GM21825 (cell line): ENCODE measurements at regions not wholly inside any gene's neighbourhood (a gene's known extent, or its start where the extent isn't known, plus 50 kb on each side); places are given as distances from the start of the nearest gene placed in this dataset.
"Not testable (repeated sequence)": the region's sequence is repeated elsewhere in the genome, so short reads cannot be mapped to it uniquely, and the experiment has no call there.

Source experiments
- ATAC-seq: cut with Tn5 transposase; IDR thresholded peaks from one replicate; pipeline ENCODE4 v1.9.1; 2021; ENCODE audit warnings: mild to moderate bottlenecking, moderate library complexity; ENCODE audit not compliant: unreplicated experiment

DNA sequence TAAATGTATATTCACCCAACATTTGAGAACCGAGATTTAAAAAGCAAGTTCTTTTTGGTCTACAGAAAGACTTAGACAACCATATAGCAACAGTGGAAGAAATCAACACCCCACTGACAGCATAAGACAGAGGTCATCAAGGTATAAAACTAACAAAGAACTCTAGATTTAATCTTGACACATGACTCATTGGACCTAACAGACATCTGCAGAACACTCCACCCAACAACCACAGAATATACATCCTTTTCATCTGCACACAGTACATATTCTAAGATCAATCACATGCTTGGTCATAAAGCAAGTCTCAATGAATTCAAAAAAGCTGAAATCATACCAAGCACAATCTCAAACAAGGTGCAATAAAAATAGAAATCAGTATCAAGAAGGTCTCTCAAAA, 65.8 kb downstream of the SPIN4 start:
- ATAC-seq: no peak

DNA sequence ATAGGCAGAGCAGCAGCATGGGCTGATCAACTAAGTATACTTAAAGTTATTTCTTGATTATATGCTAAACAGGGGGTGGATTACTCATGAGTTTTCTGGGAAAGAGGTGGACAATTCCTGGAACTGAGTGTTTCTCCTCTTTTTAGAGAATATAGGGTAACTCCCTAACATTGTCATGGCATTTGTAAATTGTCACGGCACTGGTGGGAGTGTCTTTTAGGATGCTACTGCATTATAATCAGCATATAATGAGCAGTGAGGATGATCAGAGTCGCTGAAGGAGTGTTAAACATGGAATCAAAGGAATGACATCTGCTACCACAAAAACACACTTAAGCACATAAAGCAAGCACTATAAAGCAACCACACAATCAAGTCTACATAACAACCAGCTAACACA, 66.5 kb downstream of the SPIN4 start:
- ATAC-seq: no peak

DNA sequence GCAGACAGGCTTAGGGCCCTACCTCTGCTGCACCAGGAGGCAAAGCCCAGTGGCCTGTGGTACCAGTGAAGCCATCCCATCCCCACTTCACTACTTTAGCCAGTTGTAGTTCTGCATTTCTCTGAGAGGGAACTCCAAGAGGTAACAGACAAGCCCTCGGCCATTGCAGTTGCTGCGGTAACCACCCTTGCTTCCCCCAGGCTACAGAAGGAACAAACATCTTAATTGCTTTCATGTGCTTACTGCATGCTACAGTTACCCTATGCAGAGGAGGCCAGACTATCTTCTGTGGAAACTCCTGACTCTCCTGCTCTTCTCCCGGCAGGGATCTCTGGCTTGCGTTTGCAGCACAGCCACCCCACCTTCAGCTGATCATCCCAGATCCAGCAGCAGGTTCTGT, 67.8 kb downstream of the SPIN4 start:
- no peak for ATAC-seq

DNA sequence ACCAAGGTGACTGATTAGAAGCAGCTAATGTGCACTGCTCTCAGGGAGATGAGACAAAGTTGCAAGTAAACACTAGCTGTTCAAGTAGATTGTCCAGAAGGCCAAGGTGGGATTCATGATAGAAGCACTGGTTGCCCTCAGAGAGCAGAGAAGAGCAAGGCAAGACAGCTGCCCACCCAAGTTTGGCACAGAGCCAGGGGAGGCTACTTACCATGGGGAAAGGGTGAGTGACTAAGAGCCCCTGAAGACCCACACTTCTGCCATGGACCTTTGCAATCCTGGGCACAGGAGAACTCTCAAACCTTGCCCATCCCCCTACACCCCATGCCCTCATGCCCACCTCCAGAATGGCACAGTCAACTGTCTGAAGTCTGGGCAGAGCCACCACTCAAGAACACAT, 68.3 kb downstream of the SPIN4 start:
- no peak for ATAC-seq

DNA sequence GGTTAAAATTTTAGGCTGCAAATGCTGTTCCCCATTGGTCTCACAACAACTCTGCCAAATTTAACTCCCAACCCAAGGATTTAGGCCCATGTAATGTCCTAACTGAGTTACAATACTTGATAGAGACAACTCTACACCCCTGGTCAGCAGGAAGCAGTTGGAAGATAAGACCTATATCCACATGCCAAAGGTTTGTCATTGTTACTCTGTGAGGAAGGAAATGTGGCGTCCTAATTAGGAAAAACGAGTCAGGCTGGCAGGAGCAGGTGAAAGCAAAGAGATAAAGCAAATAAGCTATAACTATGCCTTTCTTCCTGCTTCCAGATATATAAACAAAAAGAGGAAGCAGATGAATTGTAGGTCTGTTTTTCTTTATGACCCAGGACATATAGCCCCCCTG, 69.1 kb downstream of the SPIN4 start:
- no peak for ATAC-seq

DNA sequence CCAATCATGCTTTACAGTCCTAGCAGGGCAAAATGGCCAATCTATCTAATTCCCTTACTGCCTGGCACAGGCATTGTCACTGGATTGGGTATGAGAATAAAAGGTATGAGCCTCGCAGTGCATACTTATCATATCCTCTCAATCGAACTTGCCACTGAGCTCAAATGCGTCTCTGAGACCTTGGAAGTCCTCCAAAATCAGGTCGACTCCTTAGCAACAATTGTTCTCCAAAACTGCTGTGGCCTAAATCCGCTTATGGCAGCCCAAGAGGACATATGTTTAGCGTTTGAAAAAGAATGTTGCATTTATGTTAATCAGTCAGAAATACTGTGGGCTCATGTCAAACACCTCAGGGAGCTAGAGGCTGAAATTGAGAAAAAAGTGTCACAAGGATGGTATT, 69.7 kb downstream of the SPIN4 start:
- no peak for ATAC-seq

DNA sequence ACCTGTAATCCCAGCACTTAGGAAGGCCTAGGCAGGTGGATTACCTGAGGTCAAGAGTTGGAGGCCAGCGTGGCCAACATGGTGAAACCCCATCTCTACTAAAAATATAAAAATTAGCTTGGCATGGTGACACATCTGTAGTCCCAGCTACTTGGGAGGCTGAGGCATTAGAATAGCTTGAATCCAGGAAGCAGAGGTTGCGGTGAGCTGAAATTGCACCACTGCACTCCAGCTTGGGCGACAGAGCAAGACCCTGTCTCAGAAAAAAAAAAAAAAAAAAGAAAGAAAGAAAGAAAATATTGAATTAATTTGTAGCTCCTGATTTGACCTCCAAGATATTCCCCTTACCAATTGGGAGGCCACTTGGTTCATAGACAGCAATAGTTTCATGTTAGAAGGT, 73.7 kb downstream of the SPIN4 start:
- ATAC-seq: not testable (repeated sequence)

DNA sequence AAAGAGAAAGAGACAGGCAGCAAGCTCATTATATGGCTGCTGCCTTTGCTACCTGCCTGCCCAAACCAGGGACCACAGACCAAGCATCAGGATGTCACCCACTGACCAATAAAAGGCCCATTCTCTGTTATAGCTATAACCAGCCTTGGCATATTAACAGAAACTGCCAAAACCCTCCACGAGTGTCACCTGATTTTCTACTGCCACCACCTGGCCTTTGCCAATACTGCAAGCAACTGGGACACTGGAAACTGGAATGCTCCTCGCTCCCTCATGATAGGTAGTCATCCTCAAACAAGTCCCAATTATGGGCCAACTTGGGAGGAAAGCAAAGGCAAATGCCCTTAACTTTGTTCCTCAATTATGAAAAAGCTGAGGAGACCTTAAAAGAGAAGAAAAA, 76.0 kb downstream of the SPIN4 start:
- no peak for ATAC-seq

DNA sequence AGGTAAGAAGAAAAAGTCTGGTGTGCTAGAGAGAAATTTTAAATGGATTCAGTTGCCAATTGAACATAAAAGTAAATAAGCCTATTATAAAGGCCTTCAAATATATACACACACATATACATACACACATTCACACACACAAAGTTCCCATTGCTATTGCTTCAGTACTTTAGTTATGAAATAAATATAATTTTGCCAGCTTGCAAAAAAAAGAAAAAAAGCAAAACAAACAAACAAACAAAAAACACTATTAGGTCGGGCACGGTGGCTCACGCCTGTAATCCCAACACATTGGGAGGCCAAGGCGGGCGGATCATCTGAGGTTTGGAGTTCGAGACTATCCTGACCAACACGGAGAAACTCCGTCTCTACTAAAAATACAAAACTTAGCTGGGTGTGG, 80.3 kb downstream of the SPIN4 start:
- ATAC-seq: no peak

DNA sequence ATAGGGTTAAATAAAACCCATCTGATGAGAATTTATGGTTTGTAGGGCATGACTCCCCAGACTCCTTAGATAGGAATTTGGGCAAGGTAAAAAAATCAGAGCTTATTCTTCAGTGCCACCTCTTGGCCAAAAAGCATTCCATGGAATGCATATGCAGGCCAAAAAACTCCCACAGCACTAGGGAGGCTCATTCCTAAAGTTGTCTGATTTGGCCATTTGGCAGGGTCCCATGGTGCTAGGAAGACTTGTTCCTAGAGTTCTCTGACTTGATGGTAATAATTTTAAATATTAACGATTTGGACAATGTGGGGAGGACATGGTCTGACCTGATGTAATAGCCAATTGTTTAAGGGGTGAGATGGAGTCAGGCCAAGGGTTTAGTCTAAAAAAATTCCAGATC, 93.0 kb downstream of the SPIN4 start:
- no peak for ATAC-seq

DNA sequence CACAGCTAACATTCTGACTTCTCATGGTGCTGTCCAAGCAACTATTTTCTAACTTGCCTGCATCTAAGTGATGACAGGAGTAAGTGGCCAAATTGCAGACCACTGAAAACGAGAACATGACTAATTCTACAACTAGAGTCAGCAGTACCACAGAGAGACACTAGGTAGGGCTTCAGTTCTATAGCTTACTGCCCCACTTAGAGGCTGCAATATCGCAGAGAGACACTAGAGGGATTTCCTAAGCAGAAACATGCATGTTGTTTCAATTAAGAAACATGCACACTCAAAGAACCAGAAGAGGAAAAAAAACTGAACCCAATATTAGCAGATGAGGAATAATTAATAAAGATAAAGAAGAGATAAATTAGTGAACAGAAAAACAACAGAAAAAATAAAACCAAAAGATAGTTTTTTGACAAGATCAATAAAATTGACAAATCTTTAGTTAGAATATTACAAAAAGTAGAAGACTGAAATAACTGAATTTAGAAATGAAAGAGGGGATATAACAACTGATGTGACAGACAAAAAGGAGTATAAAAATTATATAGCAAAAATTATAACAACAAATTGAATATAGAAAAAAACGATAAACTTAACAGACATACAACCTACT, 100.8 kb downstream of the SPIN4 start:
- ATAC-seq: peak; percentile 100

DNA sequence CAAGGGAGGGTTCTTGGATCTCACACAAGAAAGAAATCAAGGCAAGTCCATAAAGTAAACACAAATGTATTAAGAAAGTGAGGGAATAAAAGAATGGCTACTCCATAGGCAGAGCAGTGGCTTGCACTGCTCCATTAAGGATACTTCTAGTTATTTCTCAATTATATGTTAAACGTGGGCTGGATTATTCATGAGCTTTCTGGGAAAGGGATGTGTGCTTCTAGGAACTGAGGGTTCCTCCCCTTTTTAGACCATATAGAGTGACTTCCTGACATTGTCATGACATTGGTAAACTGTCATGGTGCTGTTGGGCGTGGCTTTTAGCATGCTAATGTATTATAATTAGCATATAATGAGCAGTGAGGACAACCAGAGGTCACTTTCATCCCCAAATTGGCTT, 108.4 kb downstream of the SPIN4 start:
- not testable (repeated sequence) for ATAC-seq

DNA sequence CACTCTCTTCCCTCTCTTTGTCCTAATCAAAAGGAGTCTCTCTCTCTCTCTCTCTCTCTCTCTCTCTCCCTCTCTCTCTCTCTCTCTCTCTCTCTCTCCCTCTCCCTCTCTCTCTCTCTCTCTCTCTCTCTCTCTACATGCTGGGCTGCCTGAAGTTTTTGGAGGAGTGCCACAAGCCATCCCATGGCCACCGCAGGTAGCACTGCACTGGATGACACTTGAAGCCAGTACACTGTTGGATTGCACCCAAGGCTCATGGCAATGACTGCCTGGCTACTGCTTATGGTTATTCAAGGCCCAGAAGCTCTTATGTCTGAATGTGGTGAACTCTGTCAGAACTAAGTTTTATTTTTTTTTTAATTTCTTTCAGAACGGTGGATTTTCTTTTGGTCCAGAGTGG, 115.2 kb downstream of the SPIN4 start:
- ATAC-seq: not testable (repeated sequence)

DNA sequence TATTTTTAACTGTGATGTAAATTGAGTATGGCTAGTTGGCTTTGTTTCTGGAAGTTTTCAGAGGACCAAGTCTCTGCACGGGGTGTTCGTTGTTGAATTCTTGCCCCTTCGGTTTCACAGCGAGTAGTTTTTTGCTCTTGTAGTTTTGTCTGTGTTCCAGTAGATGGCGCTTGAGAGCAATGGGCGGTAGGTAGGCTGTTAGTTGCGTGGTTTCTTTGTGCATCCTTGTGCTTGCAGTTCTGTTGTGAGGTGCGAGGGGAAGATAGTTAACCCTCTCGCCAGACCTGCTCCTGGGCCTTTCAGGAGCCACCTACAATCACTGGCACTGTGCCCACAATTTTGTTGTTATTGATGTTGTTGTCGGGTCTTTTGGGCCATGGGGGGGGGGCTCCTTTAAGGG, 118.1 kb downstream of the SPIN4 start:
- ATAC-seq: not testable (repeated sequence)

DNA sequence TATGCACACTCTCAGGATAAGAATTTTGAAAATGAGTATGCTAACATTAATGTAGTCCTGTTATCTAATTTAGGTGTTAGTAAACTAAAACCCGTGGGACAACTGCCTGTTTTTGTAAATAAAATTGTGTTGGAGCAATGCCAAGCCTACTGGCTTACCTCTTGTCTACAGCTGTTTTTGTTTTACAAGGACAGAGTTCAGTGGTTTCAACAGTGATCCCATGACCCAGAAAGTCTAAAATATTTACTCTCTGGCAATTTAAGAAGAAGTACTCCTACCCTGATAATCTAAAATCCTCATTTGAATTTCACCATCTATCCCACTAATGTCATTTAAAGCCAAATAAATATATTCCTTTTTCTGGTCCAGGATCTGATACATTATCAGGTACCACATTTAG, 132.9 kb downstream of the SPIN4 start:
- ATAC-seq: not testable (repeated sequence)

DNA sequence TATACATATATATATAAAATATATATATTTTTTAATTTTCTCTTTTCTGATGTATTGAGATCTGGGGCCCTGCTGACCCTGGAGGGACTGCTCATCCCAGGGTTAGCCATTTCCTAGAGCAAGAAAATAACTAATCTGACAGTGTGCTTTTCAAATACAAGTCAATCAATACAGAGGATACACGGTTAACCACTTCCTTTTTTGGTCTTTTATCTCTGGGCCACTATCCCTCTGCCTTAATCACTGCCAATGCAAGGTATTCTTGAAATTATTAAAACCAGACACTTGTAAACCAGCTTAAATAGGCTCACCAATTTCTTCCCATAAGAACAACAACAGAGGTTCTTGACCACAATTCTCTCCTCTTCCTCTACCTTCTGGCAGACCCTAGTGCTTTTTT, 133.6 kb downstream of the SPIN4 start:
- ATAC-seq: not testable (repeated sequence)

DNA sequence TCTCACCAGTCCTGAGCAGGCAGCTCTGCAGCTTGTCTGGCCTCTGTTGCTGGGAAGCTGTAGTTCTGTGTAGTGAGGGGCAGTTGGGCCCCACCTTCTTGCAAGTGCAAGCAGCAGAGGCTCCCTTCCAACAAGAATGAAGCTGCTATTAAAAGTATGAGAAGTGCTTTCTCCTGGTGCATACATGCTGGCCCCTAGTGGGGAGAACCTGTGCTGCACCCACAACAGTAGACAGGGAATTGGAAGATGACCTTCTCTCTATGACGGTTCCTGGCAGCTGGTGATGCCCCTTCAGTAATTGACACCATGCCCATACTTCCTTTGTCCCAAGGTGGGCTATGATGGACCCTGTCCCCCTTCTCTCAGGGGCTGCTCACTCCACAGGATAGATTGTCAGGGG, 141.5 kb downstream of the SPIN4 start:
- not testable (repeated sequence) for ATAC-seq

DNA sequence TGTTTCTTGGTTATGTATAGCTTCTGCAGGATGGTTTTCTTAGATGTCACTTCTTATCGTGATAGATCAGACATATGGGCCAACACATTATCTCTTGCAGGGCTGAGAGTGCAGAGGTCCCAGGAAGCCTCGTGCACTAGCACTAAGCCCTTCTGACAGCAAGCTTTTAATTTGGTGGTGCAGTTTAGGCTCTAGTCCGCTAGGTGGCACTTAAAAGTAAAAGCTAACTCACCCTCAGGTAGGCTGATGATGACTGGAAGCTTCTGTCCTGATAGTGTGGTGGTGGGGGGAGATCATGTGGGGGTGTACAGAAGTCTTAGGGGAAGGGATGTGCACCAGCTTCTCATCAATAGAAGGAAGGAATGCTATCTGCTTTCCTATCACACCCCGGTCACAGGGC, 142.0 kb downstream of the SPIN4 start:
- not testable (repeated sequence) for ATAC-seq

DNA sequence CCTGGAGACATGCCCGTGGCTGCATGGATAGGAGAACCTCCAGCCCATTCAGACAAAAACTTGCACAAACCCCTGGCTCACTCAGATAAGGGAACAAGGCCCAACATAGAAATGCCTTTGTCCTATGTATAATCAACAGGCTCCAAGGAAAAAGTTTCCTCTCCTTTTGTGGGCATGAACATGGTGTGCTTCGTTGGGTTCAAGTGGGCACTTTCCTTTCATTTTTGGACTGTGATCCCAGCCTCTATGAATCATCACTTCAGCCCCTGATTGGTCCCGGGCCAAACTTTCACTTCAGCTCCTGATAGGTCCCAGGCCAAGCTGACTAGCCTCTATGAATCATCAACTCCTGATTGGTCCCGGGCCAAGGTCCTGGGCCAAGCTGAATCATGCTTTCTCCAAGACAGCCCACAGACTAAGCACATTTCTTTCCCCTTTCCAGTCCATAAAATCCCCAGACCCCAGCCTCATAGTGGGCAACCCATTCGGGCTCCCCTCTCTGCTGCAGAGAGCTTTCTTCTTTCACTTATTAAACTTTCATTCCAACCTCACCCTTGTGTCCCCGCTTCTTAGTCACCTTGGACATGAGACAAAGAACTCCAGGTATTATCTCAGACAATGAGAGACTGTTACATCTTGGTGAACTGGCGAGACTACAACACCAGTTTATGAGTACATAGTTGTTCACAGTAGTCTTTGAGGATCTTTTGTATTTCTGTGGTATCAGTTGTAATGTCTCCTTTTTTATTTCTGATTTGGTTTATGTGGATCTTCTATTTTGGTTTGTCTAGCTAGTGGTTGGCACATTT, 146.7 kb downstream of the SPIN4 start:
- not testable (repeated sequence) for ATAC-seq

DNA sequence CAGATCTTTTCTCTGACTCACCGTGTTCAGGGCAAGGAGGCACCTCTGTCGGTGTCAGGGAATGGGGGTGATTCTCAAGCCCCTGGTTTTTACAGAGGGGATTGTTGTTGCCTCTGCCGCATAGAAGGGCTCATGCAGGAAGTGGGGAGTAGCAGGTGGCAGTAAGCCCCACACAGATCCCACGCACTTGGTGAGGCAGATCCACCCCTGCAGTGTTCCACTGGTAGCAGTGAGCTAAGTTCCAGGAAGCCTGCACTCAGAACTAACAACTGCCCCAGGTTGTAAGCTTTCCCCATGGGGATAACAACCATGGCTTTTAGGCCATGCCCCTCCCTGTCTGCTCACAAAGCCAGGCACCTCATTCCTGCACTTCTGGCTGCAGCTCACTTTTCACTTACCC, 149.1 kb downstream of the SPIN4 start:
- ATAC-seq: not testable (repeated sequence)

DNA sequence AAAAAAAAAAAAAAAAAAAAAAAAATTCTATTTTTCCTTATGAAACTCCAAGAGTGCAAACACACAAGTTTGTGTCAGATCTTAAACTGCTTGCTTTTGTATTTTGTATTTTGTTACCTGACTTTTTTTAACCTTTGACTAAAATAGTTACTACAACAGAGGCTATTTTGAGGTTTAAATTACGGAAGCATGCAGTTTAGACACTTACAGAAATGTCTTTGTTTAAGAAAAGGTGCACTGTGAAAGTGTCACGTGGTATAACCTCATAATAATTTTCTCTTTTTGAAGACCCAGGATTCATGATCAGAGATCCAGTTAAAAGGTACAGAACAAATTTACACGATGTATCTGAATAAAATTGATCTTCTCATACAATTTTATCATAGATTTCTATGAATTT, 152.4 kb downstream of the SPIN4 start:
- not testable (repeated sequence) for ATAC-seq

DNA sequence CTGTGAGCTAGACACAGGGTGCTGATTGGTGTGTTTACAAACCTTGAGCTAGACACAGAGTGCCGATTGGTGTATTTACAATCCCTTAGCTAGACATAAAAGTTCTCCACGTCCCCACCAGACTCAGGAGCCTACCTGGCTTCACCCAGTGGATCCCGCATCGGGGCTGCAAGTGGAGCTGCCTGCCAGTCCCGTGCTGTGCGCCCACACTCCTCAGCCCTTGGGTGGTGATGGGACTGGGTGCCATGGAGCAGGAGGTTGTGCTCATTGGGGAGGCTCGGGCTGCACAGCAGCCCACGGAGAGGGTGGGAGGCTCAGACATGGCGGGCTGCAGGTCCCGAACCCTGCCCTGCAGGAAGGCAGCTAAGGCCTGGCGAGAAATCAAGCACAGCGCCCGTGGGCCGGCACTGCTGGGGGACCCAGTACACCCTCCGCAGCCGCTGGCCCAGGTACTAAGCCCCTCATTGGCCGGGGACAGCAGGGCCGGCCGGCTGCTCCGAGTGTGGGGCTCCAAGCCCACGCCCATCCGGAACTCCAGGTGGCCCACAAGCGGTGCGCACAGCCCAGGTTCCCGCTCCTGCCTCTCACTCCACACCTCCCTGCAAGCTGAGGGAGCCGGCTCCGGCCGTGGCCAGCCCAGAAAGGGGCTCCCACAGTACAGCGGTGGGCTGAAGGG, 158.6 kb downstream of the SPIN4 start:
- ATAC-seq: not testable (repeated sequence)
